Glutamatergic neuron (in vitro differentiated cells): ENCODE measurements at regions not wholly inside any gene's neighbourhood (a gene's known extent, or its start where the extent isn't known, plus 50 kb on each side); places are given as distances from the start of the nearest gene placed in this dataset.

Source experiments
- DNase-seq: peaks from one replicate; pipeline ENCODE4 v3.0.0; 2022
- H3K27ac Mint-ChIP-seq: one replicate; pipeline ENCODE4 v1.8.0; 2020; ENCODE audit warnings: mild to moderate bottlenecking, mixed read lengths, inconsistent platforms; ENCODE audit not compliant: unreplicated experiment
- H3K27me3 Mint-ChIP-seq: one replicate; pipeline ENCODE4 v1.8.0; 2020; ENCODE audit warnings: mild to moderate bottlenecking, moderate library complexity, mixed read lengths, inconsistent platforms; ENCODE audit not compliant: unreplicated experiment
- H3K36me3 Mint-ChIP-seq: one replicate; pipeline ENCODE4 v1.8.0; 2020; ENCODE audit warnings: mild to moderate bottlenecking, mixed read lengths, inconsistent platforms; ENCODE audit not compliant: unreplicated experiment
- H3K4me1 Mint-ChIP-seq: one replicate; pipeline ENCODE4 v1.8.0; 2020; ENCODE audit warnings: mild to moderate bottlenecking, low read depth, mixed read lengths, inconsistent platforms; ENCODE audit not compliant: unreplicated experiment
- H3K4me3 Mint-ChIP-seq: one replicate; pipeline ENCODE4 v1.8.0; 2020; ENCODE audit warnings: mild to moderate bottlenecking, mixed read lengths, inconsistent platforms; ENCODE audit not compliant: unreplicated experiment
- H3K9me3 Mint-ChIP-seq: one replicate; pipeline ENCODE4 v1.8.0; 2020; ENCODE audit warnings: mild to moderate bottlenecking, moderate library complexity, mixed read lengths, inconsistent platforms; ENCODE audit not compliant: unreplicated experiment
- TF ChIP-seq, protein P1 (sequence below): fragments of 200-600 bp; sonication (generic); IDR thresholded peaks from one replicate; pipeline ENCODE4 v1.5.0; 2021; ENCODE audit not compliant: partially characterized antibody, unreplicated experiment

- Mint-ChIP-seq H3K4me3 (no peak overlapping the region), H3K27ac (no peak overlapping the region), H3K9me3 (peaks cover 3% of the 10 kb centered on the region), H3K4me1 (no peaks in the 10 kb centered on the region), H3K36me3 (no peaks in the 10 kb centered on the region), H3K27me3 (no peaks in the 10 kb centered on the region)
- TF ChIP-seq, protein P1, sequence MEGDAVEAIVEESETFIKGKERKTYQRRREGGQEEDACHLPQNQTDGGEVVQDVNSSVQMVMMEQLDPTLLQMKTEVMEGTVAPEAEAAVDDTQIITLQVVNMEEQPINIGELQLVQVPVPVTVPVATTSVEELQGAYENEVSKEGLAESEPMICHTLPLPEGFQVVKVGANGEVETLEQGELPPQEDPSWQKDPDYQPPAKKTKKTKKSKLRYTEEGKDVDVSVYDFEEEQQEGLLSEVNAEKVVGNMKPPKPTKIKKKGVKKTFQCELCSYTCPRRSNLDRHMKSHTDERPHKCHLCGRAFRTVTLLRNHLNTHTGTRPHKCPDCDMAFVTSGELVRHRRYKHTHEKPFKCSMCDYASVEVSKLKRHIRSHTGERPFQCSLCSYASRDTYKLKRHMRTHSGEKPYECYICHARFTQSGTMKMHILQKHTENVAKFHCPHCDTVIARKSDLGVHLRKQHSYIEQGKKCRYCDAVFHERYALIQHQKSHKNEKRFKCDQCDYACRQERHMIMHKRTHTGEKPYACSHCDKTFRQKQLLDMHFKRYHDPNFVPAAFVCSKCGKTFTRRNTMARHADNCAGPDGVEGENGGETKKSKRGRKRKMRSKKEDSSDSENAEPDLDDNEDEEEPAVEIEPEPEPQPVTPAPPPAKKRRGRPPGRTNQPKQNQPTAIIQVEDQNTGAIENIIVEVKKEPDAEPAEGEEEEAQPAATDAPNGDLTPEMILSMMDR: no peak
- DNase-seq: no peak
These were observed 717.6 kb upstream of the HS3ST1 start for GRCh38 chr4:12146339-12146738.

GRCh38 chr4:12145768-12146167 is 717.1 kb upstream of the HS3ST1 start:
- TF ChIP-seq, protein P1: no peak
- no peak overlapping the region for H3K4me3 Mint-ChIP-seq
- no peaks in the 10 kb centered on the region for H3K36me3 Mint-ChIP-seq
- no peak for DNase-seq
- no peaks in the 10 kb centered on the region for H3K9me3 Mint-ChIP-seq
- H3K27ac Mint-ChIP-seq: no peak overlapping the region
- H3K4me1 Mint-ChIP-seq: no peaks in the 10 kb centered on the region
- no peaks in the 10 kb centered on the region for H3K27me3 Mint-ChIP-seq

- H3K36me3 Mint-ChIP-seq: no peaks in the 10 kb centered on the region
- no peak overlapping the region for H3K4me3 Mint-ChIP-seq
- no peaks in the 10 kb centered on the region for H3K27me3 Mint-ChIP-seq
- no peak overlapping the region for H3K27ac Mint-ChIP-seq
- no peak for DNase-seq
- TF ChIP-seq, protein P1: no peak
- H3K4me1 Mint-ChIP-seq: no peaks in the 10 kb centered on the region
- H3K9me3 Mint-ChIP-seq: no peaks in the 10 kb centered on the region
These were observed 716.4 kb upstream of the HS3ST1 start for GRCh38 chr4:12145106-12145505.

GRCh38 chr4:12144051-12144450 is 715.4 kb upstream of the HS3ST1 start:
- Mint-ChIP-seq H3K4me3 (no peak overlapping the region), H3K36me3 (no peaks in the 10 kb centered on the region), H3K27me3 (no peaks in the 10 kb centered on the region), H3K9me3 (no peaks in the 10 kb centered on the region), H3K4me1 (no peaks in the 10 kb centered on the region), H3K27ac (no peak overlapping the region)
- no peak for DNase-seq
- TF ChIP-seq, protein P1: no peak

DNA sequence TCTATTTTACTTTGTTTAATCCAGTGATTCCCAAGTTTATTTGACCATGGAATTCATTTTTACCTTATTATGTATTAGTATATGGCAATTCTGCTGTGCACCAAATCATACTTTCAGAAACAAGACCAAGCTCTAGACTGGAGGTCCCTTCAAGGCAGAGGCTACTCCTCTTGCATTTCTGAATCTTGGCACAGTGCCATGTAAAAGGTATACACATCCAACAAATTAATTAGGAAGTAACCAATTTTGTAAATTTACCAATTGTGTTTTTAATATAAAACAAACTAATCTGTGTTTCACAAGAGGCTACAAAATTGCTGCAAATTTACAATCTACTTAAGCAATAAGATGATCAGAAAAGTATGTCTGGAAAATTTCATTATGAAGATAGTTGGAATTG is 712.2 kb upstream of the HS3ST1 start:
- DNase-seq: no peak
- Mint-ChIP-seq H3K27me3 (no peaks in the 10 kb centered on the region), H3K4me1 (peaks cover 1% of the 10 kb centered on the region), H3K36me3 (no peaks in the 10 kb centered on the region), H3K27ac (no peak overlapping the region), H3K9me3 (no peaks in the 10 kb centered on the region), H3K4me3 (no peak overlapping the region)
- TF ChIP-seq, protein P1: no peak
